Fibroblast of pulmonary artery (primary cell): ENCODE measurements at regions not wholly inside any gene's neighbourhood (a gene's known extent, or its start where the extent isn't known, plus 50 kb on each side); places are given as distances from the start of the nearest gene placed in this dataset.
"Not testable (repeated sequence)": the region's sequence is repeated elsewhere in the genome, so short reads cannot be mapped to it uniquely, and the experiment has no call there.

Experiments
- DNase-seq: peaks from one replicate; pipeline ENCODE4 v3.0.0-alpha.2; 2010; ENCODE audit warnings: low read depth
- H3K4me3 ChIP-seq: replicated peaks from 2 replicates; pipeline ENCODE4 v1.5.1; 2011; ENCODE audit warnings: low read depth, mild to moderate bottlenecking, control low read depth, low read length, moderate library complexity
- CTCF ChIP-seq: IDR thresholded peaks from 2 replicates; pipeline ENCODE4 v1.5.1; 2011; ENCODE audit warnings: mild to moderate bottlenecking, control low read depth, low read length, inconsistent platforms; ENCODE audit errors: missing control alignments

GRCh38 chr7:24390376-24391157 is 106.6 kb downstream of the NPY start:
- TF ChIP-seq CTCF: no peak
- no peak for DNase-seq
- H3K4me3 ChIP-seq: no peak overlapping the region

- TF ChIP-seq CTCF: no peak
- no peak for DNase-seq
- no peak overlapping the region for H3K4me3 ChIP-seq
Observed at GRCh38 chr7:24392774-24393173, 108.8 kb downstream of the NPY start.

- no peak for TF ChIP-seq CTCF
- no peak for DNase-seq
- no peak overlapping the region for H3K4me3 ChIP-seq
Observed at GRCh38 chr7:24395512-24395911, 111.5 kb downstream of the NPY start.

- not testable (repeated sequence) for DNase-seq, H3K4me3 ChIP-seq
Observed at GRCh38 chr7:24396387-24396786, 112.4 kb downstream of the NPY start.

- DNase-seq: peak; percentile 58
- TF ChIP-seq CTCF: peak; percentile 62
- peak overlapping the region; percentile 41 for H3K4me3 ChIP-seq
Observed at GRCh38 chr7:24401628-24402593, 117.9 kb downstream of the NPY start.

- no peak overlapping the region for H3K4me3 ChIP-seq
- no peak for TF ChIP-seq CTCF
- no peak for DNase-seq
Observed at GRCh38 chr7:24402655-24403054, 118.7 kb downstream of the NPY start.

- TF ChIP-seq CTCF: no peak
- no peak overlapping the region for H3K4me3 ChIP-seq
- DNase-seq: no peak
Observed at GRCh38 chr7:24403557-24403956, 119.6 kb downstream of the NPY start.
